Lower leg skin (tissue), 3 donors: ENCODE measurements at regions not wholly inside any gene's neighbourhood (a gene's known extent, or its start where the extent isn't known, plus 50 kb on each side); places are given as distances from the start of the nearest gene placed in this dataset.

ENCODE experiments used
- POLR2A ChIP-seq, 2 donors: fragments of 450-650 bp; IDR thresholded peaks; one replicate each; pipeline ENCODE4 v1.6.1; 2016 to 2017; ENCODE audit warnings: antibody characterized with exemption in 2 of 2, mild to moderate bottlenecking in 1 of 2, moderate library complexity in 1 of 2
- TF ChIP-seq, protein P1 (sequence below), 3 donors: fragments of 450-650 bp; IDR thresholded peaks; one replicate each; pipeline ENCODE4 v1.5.1; 2016; ENCODE audit warnings: antibody characterized with exemption in 3 of 3, mild to moderate bottlenecking in 3 of 3, moderate library complexity in 2 of 3

- TF ChIP-seq, protein P1, sequence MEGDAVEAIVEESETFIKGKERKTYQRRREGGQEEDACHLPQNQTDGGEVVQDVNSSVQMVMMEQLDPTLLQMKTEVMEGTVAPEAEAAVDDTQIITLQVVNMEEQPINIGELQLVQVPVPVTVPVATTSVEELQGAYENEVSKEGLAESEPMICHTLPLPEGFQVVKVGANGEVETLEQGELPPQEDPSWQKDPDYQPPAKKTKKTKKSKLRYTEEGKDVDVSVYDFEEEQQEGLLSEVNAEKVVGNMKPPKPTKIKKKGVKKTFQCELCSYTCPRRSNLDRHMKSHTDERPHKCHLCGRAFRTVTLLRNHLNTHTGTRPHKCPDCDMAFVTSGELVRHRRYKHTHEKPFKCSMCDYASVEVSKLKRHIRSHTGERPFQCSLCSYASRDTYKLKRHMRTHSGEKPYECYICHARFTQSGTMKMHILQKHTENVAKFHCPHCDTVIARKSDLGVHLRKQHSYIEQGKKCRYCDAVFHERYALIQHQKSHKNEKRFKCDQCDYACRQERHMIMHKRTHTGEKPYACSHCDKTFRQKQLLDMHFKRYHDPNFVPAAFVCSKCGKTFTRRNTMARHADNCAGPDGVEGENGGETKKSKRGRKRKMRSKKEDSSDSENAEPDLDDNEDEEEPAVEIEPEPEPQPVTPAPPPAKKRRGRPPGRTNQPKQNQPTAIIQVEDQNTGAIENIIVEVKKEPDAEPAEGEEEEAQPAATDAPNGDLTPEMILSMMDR (IDR thresholded peaks at IDR 0.05): no peak
- TF ChIP-seq POLR2A (IDR thresholded peaks at IDR 0.05): no peak
Measured at GRCh38 chr2:238510911-238511613, 84.3 kb downstream of the ASB1 start.
